Heart left ventricle (tissue), 13 donors: ENCODE measurements at regions not wholly inside any gene's neighbourhood (a gene's known extent, or its start where the extent isn't known, plus 50 kb on each side); places are given as distances from the start of the nearest gene placed in this dataset.

ENCODE experiments used
- CTCF ChIP-seq, 12 donors: fragments of 200-600 bp; sonication (generic) in 4 of 12; IDR thresholded peaks; one replicate each; pipeline versions ENCODE4 v1.5.0 to v1.8.0; 2018 to 2022; ENCODE audit warnings: antibody characterized with exemption in 12 of 12, mild to moderate bottlenecking in 5 of 12
- POLR2A ChIP-seq, 2 donors: fragments of 450-650 bp; IDR thresholded peaks; one replicate each; pipeline ENCODE4 v1.6.1; 2017; ENCODE audit warnings: antibody characterized with exemption in 2 of 2, mild to moderate bottlenecking in 2 of 2, moderate library complexity in 2 of 2
- donor health status: ischemic (EF 13 %, LVEDD 7.1; RV severe dilation, severe dysfunction).
- donor health status: DM: no; HTN: yes; CAD: no.
- donor health status: DM: no; HTN: no; CAD: no.
- donor health status: ischemic (EF 25% LVEDD 6.9; RV normal size, moderate dysfunction).
- donor health status: ischemic (EF 25% LVEDD 5.7; RV mildly dilated, moderate dysfunction).
- donor health status: ischemic (EF 35%, LVEDD 5.7; RV mildly dilated, moderate dysfunction).
- donor health status: nonischemic (EF 11% LVEDD 7.7; RV severe dilation, severe dysfunction).
- donor health status: DM: yes; HTN: yes; CAD: no.
- donor health status: PGD.
- donor health status: ischemic (EF 29% LVEDD 5.4; RV normal size, mild dysfunction).
- donor health status: nonischemic (EF 23%, LVEDD 6.1; RV moderate dilation, normal function).

GRCh38 chr1:199116488-199116887 is 477.6 kb downstream of the PTPRC start:
- TF ChIP-seq CTCF (IDR thresholded peaks at IDR 0.05) (no peak), POLR2A (IDR thresholded peaks at IDR 0.05) (no peak)
